Tongue (tissue), 1 donor: ENCODE measurements at regions not wholly inside any gene's neighbourhood (a gene's known extent, or its start where the extent isn't known, plus 50 kb on each side); places are given as distances from the start of the nearest gene placed in this dataset.
A peak's percentile ranks its signal among the peaks of the same experiment; 100 is the strongest.
"Not testable (repeated sequence)": the region's sequence is repeated elsewhere in the genome, so short reads cannot be mapped to it uniquely, and the experiment has no call there.

ENCODE experiments used
- DNase-seq: peaks from one replicate; pipeline ENCODE4 v3.0.0-alpha.2; 2015

DNA sequence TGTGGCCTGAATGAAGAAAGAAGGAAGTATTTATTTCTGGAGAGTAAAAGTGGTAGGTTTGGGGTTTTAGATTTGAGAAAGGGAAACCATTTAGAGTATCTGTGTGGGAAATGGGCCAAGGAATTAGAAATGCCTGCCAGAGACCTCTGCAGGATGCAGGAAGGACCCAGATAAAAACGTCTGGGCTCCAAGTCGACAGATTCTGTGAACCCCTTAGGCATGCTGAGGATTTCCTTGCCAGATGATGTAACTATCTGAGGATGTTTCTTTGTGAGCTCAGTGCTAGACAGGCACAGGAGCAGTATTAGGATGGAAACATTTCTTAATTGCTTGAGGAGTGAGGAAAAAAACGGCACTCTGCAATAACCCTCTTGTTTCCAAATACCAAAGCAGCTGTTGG is 251.8 kb upstream of the DMRT1 start:
- peak; percentile 29 for DNase-seq

DNA sequence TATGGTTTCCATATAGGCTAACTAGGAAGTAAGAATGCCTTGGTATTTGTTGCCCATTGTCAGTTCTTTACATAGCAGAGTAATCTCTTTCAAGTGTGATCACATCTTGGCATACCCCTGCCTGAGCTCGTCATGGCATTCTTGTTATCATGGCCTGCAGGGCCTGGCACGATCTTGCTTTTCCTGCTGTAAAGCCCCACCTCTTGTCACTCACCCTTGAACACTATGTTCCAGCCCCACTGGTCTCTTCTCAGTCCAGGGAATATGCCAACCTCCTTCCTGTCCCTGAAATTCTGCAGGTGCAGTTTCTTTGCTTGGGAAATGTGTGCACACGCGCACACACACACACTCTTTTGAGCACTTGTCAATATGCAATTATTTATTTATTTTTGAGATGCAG is 250.2 kb upstream of the DMRT1 start:
- DNase-seq: peak; percentile 69

DNA sequence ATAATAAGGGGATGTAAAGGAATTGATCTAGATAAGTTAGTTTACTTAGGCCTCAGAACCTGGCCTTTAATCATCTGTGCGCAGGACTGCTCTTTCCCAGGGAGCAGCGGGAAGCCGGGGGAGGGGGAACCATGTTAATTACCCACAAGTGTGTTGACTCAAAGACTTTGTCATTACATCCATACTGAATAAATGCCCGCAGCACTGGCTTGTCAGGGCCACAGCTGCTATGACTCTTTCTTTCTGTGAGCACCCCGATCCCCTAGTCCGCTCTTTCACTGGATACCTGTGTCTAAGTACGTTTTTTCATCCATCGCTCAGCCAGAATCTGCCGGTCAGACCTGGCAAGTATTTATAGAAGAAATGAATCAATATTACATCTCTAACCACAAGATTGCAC is 249.3 kb upstream of the DMRT1 start:
- DNase-seq: no peak

DNA sequence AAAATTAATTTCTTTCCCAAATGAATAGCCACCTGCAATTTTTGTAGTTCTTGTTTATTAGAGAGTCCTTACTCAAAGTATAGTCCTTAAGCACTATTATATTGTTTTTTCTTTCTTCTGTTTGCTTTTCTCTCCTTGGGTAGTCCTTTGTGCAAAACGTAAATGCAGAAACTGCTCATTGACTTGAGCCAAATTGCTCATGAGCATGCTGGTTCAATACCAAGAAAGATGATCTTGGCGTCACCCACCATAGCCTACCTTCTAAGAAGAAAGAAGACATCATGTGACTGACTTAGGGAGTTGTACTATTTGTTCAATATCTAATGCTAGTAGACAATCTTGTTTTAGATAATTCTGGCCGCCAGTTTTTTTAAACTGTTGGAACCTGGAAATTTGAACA is 248.8 kb upstream of the DMRT1 start:
- DNase-seq: no peak

DNA sequence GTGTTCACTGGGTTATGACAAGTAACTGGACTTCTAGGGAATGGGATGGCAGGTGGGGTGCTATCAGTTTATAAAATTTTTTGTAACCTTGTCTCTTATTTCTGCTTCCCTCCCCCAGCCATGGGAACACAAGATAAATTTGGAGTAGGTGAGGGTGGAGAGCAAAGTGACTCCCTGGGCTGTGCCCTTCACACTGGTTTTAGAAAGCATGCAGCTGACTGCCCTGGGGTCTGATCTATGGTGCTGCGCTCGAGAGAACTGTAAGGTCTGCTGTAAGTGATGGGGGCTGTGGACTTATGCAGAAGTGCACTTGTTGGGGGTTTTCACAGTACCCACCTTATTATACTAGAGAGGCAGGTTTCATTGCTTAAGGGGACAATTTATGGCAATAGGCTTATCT is 247.7 kb upstream of the DMRT1 start:
- DNase-seq: no peak

DNA sequence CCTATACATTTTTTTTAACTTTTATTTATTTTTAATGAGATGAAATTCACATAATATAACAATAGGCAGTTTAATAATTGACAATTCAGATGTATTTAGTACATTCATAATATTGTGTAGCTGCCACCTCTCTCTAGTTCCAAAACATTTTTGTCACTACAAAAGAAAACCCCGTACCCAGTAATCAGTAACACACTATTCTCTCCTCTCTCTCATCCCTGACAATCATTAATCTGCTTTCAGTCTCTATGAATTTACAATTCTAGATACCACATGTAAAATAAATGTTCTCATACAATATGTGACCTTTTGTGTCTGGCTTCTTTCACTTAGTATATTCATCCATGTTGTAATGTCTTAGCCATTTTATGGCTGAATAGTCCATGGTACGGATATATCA is 244.8 kb upstream of the DMRT1 start:
- DNase-seq: no peak

DNA sequence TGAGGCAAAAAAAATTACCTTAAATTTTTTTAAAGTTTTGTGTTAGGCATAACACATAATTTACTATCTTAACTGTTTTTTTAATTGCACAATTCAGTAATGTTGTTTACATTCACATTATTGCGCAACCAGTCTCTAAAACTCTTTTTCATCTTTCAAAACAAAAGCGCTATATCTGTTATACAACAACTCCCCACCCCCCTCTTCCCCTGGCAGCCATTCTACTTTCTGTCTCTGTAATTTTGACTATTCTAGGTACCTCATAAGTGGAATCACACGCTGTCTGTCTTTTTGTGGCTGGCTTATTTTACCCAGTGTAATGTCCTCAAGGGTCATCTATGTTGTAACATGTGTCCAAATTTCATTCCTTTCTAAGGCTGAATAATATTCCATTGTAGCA is 241.5 kb upstream of the DMRT1 start:
- DNase-seq: no peak

DNA sequence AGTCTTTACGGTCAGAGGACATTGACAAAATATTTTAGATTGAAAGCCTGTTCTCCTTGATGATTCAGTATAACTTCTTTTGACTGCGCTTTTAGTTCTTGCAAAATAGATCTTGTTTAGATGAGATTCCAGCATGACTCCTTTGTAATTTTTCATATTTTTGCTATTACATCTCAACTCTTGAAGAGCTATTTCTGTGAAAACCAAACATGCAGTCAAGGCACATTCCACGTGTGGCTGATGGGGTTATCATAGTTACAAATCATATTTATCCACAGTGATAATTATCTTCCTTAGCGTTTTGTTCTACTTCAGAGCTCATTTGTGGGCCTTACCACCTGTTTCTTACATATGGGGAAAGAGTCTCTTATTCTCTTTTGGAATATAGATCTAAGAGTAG is 238.8 kb upstream of the DMRT1 start:
- DNase-seq: no peak

DNA sequence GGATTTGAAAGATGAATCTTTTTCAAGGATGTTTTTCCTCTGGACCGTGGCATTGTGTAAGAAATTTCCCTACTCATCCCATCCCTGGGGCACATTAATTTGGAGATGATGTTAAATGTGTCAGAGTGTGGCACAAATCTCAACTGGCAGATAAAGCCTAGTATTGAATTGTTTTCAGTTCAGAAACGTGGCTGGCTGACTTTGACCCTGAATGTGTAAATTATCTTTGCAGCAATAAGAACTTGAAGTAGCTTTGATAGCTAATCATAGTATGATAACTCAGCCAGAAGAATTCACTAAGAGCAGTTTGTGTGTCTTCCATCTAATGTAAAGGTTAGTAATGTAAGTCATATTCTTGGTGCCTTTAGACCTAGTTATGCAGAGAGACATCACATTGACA is 238.4 kb upstream of the DMRT1 start:
- no peak for DNase-seq

DNA sequence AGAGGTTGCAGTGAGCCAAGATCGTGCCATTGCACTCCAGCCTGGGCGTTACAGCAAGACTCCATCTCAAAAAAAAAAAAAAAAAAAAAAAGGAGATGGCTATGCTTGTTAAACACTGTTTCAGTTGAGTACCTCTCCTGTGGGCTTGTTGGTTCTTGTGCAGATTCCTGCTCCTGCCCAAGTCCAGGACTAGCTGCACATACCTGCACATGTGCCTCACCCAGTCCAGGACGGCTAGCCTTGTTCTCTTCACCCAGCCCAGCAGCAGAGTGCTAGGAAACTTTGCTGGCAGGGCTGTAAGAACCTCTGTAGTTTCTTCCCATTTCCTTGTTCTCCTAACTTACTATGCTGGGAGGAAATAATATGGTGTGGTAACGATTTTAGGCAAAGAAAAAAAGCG is 234.1 kb upstream of the DMRT1 start:
- no peak for DNase-seq

DNA sequence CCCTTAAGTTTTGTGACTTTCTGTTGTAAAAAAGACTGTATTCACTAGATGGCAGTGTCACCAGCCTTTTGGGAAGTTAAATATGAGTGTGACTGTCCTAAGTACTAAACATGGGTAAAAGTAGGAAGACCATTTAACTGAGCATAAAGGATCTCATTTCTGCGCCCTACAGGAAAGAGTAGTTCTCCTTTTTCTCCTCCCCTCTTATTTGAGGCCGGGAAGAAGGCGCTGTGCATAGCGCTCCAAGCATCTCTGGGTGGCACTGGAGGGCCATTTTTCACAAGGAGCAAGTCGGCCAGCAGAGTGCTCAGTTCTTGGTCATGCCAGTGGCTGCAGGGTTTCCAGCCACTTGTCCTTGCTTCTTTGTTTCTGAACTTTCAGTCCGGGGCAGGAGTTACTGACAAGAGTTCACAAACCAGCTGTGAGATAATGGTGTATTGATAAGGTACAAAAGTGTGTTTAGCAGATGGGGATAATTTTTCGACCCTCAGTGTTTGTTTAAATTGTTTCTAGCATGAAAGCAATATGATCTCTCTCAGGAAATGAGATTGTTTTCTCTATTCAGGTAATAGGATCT is 227.6 kb upstream of the DMRT1 start:
- peak; percentile 92 for DNase-seq

DNA sequence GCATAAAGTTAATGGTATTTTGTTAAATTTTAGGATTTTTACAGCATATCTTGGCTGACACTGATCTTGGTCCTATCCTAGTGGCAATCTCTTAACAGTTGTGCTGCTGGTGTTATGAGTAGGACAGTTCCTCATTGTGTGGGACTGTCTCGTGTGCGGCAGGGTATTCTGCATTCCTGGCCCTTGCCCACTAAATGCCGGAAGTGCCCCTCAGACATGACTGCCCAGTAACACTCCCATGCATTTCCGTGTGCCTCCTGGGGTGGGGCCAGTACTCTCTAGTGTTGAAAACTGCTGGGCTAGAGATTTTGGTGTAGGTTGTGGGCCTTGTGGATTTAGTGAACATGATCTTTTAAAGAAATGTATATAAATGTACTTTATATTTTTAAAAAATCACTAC is 227.1 kb upstream of the DMRT1 start:
- DNase-seq: peak; percentile 38

DNA sequence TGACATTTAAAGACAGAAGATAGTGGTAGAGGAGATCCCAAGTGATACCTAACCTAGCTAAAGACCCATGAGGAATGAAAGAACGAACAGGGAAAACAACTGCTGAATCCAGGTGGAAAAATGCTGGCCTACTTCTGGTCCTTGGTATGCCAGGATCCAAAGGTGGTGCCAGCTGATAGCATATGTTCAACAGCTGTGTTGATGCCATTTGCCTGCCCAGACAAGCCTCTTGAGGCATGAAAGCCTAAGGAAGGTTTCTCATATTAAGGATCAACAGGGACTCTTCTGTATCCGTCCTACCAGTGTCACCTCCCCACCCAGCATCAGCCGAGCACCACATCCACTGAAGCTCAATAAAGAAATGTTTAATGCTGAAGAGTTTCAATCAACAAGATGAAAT is 225.7 kb upstream of the DMRT1 start:
- DNase-seq: no peak

DNA sequence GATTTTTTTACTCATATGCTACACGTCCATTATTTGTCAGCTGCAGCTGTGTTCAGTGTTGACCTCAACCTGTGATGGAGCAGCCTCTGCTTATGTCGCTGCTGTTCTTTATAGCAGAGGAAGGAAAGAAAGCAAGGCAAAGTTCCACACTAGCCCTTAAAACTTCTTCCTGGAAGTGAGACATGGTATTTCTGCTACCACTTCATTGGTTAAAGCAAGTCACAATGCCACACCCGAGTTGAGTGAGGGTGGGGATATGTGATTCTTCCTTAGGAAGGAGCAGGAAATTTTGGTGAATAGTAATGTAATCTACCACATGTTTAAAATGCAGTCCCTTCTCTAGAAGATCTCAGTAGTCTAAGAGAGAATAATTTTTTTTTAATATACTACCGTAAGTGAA is 224.8 kb upstream of the DMRT1 start:
- no peak for DNase-seq

DNA sequence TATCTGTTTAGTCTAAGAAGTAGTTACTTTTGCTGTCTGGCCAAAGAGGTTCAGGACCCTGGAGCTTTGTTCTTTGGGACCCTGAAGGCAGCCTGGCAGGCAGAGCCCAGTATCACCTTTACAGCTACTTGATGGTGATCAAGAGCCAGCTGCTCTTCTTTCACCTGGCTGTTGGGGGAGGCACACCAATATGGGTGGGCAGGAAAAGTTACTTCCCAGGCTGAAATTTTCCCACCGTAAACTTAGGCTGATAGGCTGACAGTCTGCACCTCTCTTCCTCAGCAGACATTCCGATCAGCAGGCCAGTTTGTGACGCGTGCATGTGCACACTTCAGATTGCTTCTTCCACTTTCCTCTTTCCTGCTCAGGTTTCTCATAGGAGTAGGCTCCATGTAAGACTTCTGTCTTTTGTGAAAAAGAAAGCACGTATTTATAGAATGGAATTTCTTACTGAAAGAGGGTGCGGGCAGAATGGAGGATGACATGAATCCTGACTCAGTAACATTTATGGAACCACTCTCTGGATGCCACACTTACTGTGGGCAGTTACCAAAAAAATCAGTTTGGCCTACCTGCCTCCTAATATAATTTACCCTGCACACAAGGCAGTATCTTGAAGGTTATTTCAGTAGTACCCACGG is 223.9 kb upstream of the DMRT1 start:
- no peak for DNase-seq

DNA sequence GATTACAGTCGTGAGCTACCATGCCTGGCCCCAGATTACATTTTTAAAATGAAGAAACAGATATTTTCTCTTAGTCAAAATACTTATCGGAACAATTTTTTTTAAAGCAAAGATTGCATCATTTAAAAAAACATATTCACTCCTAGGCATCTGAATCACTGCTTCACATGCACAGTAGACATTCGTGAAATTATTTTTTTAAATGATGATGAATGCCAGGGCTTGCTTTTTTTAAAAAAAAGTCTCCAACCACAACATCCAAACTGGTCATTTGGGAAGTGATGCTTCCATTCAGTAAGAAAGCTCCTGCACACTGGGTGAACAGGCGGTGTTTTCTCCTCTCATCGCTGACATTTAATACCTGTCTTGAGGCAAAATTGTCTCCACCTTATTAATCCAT is 223.0 kb upstream of the DMRT1 start:
- DNase-seq: no peak

DNA sequence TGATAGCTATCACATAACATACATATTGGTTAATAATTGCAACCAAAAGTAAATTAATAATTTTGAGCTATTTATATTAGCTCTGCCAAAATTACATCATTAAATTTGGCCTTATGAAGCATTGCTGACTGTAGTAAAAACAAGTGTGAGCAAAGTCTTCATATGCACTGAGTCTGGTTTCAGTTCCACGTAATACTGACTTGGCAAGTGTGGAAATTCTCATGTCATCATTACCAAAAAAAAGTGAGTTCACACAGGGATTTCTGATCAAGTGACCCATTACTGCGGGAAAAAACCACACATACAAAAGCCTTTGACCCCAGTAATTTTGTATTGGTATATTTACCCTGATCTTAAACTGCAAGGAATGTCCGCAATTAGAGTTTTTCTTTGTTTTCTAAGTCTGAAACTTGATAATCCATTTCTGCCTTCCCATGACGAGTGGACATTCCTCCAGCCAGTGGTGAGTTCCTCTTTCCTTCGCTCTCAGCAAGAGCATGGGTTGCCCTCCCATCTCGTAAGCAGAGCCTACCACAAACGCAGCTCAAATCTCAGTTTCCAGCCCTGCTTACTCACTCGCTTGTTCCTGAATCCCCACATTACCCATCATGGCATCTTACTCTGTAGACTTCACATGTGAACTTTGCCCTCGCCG is 220.2 kb upstream of the DMRT1 start:
- peak; percentile 47 for DNase-seq

DNA sequence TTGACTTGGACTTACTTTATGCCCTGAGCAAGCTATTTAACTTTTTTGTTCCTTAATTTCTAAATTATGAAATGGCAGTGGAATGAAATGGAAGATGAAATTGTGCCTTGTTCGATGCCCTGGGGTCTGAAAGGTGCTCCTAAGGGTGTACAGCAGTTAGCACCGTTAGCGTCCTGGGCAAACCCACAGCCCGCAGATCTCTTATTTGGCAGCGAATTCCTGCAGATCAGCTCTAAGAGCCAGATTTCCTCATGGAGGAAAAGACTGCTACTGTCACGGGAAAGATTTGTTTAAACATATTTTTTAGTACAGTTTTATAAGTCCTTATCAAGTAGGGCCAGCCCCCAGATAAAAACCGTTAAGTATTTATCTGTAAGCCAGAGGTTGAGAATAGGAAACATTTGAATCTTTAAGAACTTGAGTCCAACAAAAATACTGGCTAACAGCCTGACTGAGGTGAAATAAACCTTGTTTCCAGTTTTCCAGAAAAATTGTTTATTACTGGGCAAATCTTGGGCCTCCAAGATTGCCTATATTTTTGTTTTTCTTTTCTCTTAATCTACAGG is 216.5 kb upstream of the DMRT1 start:
- DNase-seq: no peak

DNA sequence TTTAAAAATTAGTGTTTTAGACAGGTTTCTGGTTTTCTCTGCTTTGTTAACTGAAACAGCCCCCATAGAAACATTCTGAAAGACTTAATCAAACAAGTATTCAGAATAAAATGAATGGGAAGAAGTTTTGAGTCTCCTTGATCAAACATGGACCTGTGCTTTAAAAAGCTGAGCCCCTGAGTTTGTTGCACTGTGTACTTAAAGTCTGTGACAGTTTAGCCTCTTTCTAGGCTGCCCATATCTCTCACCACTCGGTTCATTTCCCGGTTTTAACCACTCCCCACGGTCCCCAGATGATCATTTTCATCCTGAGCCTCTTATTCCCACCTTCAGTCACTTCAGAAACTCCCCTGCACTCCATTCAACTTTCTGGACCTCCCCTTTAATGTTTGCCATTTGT is 215.9 kb upstream of the DMRT1 start:
- DNase-seq: no peak

DNA sequence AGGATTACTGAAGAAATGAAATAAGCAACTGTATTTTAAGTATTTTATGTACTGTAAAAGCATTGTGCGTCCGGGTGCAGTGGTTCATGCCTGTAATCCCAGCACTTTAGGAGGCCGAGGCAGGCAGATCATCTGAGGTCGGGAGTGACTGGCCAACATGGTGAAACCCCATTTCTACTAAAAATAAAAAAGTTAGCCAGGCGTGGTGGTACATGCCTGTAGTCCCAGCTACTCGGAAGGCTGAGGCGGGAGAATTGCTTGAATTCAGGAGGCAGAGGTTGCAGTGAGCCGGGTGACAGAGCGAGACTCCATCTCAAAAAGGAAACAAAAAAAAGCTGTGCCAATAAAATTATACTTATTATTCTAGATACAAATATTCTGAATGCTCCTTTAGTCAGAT is 215.4 kb upstream of the DMRT1 start:
- DNase-seq: not testable (repeated sequence)

DNA sequence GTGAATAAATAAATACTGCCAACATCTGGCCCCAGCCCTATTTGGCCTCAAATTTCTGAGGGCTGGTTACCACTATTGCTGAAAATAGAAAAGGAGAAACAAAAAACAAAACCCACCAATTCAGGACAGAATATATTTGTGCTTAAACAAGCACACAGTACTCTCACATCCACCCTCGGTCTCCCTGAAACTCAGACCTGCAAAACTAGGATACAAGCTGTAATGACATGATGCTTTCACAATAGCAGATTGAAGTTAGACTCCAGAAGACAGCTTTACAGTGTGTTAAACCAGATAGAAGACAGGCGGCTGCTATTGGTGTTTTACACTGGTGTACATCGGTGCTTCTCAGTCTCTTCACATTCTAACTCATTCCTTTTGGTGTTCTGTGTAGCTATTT is 214.9 kb upstream of the DMRT1 start:
- DNase-seq: no peak

DNA sequence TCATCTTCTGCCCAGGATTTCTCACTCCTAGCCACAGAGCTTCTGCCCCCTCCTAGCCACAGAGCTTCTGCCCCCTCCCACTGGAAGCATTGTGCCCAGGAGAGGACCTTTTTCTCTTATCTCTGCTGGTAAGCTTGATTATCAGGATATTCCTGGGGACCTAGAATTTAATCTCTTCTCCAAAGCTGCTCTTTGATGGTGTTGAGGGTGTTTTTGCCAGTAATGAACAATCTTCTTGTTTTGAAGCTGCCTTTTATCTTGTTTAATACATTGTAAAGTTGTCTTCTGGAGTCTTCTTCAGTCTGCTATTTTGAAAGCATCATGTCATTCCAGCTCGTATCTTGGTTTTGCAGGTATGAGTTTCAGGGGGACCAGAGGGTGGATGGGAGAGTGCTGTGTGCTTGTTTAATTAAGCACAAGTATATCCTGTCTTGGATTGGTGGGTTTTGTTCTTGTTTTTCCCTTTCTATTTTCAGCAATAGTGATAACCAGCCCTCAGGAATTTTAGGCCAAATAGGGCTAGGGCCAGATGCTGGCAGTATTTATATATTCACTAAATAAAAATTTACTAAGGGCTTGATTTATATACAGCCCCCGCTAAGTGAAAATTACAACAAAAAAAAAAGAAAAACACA is 214.0 kb upstream of the DMRT1 start:
- DNase-seq: no peak

DNA sequence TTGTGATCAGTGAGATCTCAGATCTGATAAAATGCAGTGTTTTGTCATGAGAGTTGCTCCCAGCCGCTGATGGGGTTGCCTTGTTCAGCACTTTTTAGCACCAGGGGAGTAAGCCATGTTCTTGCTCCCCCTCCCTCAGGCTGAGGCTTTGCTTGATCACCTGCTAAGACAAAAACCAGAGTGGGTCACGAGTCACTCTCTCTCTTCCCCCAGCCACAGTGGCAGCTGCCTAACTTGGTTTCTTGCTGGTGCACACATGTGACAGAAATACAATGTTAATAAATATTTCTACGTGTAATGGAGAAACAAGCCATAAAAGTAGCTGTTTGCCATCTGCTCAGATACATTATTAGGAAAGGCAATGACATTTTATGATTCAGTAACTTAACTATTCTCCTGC is 212.4 kb upstream of the DMRT1 start:
- no peak for DNase-seq

DNA sequence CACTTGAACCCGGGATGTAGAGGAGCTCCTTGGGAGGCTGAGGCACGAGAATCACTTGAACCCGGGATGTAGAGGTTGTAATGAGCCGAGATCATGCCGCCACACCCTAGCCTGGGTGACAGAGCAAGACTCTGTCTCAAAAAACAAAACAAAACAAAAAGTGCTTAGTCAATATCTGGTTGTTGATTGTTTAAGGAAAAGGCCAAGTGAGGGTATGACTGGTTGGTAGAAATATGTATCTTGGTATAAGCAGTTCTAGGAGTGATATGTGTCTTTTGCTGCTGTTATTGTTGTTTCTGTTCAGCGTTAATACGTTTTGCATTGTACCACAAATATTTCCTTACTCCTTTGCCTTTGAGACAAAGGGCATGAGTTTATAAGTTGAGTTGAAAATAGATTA is 210.7 kb upstream of the DMRT1 start:
- no peak for DNase-seq
